GM21367 (cell line): ENCODE measurements at regions not wholly inside any gene's neighbourhood (a gene's known extent, or its start where the extent isn't known, plus 50 kb on each side); places are given as distances from the start of the nearest gene placed in this dataset.

Source experiments
- ATAC-seq: cut with Tn5 transposase; IDR thresholded peaks from one replicate; pipeline ENCODE4 v1.9.1; 2021; ENCODE audit not compliant: unreplicated experiment

- no peak for ATAC-seq
These were observed 241.7 kb upstream of the SUCLG2 start for GRCh38 chr3:67896130-67896529.

DNA sequence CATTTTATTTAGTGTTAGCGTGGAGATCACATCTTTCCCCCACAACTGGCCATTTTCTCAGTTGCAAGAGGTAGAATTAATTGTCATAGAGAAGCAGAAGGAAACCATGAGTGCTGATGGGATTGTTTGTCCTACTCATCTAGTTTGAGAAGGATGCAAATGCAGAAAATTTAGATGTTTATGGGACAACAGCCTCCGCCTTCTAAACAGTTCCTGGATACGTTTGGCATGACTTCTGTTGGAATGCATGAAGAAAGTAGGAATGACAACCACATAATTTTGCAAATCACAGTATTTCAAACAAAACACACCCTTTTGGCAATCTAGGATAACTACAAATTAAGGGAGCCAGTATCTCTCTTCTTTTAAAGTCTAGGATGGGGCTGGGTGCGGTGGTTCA is 240.1 kb upstream of the SUCLG2 start:
- ATAC-seq = no peak

DNA sequence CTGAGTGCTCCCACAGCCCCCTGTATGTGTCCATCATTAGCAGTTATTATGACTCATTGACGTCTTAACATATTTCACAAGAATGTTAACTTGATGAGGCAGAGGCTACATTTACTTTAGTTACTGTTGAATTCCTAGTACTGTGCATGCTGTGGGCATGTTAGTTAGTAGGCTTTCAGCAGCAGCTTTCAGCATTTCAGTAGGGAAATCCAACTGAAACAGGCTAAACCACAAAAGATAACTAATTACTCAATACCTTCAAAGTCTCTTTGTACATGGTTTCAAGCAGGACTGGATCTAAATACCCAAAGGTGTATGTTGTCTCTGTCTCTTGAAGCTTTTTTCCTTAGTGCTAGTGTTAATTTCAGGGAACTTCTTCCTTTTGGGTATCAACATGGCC is 229.9 kb upstream of the SUCLG2 start:
- ATAC-seq = no peak

DNA sequence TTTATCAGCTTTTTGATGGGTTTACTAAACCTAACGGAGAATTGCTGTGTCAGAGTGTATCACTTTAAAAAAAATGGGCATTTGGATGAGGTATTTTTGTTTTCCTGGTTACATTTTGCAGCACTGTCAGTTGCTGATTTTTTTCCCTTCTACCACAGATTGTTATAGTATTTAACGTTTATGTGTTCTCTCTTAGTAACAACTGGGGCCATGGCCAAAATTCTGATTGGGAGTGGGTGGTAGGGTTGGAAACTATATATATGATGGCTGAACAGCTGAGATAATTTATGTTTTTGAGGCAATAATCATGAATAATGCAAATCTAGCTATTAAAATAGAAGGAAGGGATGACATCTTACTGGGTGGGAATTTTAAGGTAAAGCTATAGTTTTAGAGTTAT is 229.4 kb upstream of the SUCLG2 start:
- ATAC-seq = no peak

DNA sequence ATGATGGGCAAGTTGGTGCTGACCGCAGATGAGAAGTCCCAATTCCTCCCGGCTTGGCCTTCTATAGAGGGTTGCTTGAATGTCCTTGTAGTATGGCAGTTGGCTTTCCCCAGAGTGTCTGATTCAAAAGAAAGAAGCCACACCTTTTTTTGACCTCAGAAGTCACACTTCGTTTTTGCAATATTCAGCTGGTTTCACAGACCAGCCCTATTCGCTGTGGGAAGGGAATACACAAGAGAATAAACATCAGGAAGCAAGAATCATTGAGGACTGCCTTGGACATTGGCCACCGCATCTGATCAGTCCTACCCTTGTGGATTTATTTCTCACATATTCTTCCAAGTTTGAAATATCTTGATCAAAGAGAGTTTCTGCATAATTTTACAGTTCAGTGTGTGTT is 228.6 kb upstream of the SUCLG2 start:
- ATAC-seq = no peak

GRCh38 chr3:67876261-67876660 is 221.8 kb upstream of the SUCLG2 start:
- no peak for ATAC-seq

- no peak for ATAC-seq
These were observed 221.4 kb upstream of the SUCLG2 start for GRCh38 chr3:67875858-67876257.

- no peak for ATAC-seq
These were observed 220.9 kb upstream of the SUCLG2 start for GRCh38 chr3:67875338-67875737.

- ATAC-seq = no peak
These were observed 216.1 kb upstream of the SUCLG2 start for GRCh38 chr3:67870477-67870876.

- ATAC-seq = no peak
These were observed 212.2 kb upstream of the SUCLG2 start for GRCh38 chr3:67866571-67866970.

- no peak for ATAC-seq
These were observed 210.3 kb upstream of the SUCLG2 start for GRCh38 chr3:67864587-67865183.

DNA sequence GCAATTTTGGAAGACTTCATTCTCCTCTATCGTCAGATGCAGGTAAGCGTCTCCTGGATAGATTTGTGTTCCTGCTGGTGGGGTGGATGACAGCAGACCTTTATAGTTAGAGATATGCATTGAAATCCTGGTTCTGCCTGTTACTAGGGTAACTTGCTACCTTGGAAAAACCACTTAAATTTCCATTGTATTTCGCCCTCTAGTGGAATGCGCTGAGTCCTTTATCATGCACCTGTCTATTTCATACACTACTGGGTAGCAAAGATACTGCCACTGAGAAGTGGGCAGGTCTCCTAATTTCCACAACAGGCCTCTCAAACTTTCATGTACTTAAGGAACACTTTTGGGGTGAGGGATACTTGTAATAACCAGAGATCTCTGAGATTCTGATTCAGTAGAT is 209.5 kb upstream of the SUCLG2 start:
- ATAC-seq = no peak

GRCh38 chr3:67860429-67860828 is 206.0 kb upstream of the SUCLG2 start:
- no peak for ATAC-seq

GRCh38 chr3:67858492-67858891 is 204.1 kb upstream of the SUCLG2 start:
- ATAC-seq = no peak

- no peak for ATAC-seq
These were observed 202.3 kb upstream of the SUCLG2 start for GRCh38 chr3:67856718-67857117.

DNA sequence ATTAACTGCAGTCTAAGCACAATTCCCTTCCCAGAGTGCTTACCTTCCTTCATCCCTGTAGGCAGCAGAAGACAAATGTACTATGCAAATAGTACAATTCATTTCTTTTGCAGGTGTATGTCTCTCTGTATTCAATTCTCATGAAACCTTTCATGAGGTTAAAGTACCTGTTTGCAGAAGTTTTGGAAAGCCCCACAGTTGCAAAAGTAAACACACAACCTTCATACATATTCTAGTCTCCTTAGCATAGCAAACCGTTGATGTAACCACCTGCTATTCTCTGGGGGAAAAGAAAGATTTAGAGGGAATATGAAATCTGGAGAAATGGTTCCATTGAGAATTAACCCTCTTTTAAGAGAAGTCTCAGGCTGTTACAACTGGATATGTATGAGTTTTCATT is 200.3 kb upstream of the SUCLG2 start:
- ATAC-seq = no peak

- ATAC-seq = no peak
These were observed 199.1 kb upstream of the SUCLG2 start for GRCh38 chr3:67853520-67853919.

DNA sequence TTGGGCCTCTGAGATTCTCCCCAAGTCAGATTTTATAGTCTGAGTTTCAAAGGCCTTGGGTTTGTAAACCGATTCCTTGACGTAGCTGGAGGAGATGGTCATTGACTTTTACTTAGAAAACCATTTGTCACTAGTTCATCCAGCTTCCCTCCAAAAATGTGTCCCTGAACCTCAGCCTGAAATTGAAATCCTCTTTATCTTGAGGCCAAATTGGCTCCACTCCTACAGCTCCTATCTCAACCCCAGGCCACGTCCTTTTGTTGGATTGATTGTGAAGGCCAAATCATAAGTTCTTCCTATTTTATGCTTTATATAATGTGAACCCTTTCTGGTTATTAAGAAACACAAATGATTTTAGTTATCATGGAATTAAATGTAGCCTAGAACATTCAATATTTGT is 193.9 kb upstream of the SUCLG2 start:
- ATAC-seq = no peak

DNA sequence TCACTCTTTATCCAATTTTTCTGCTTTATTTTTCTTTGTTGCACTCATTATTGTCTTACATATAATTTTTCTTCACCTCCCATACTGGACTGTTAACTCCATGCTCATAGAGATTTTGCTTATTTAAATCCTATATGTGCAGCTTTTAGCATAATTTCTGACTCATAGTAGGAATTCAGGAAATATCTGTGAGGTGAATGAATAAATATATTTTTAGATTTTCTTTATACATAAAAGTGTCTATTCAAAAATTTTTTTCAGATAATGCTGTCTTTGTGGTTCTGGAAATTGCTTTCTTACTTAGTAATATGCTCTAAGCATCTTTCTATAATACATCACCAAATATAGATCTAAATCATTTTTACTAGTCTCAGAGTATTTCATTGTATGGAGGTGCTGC is 191.8 kb upstream of the SUCLG2 start:
- ATAC-seq = no peak

GRCh38 chr3:67832817-67833216 is 178.4 kb upstream of the SUCLG2 start:
- no peak for ATAC-seq

DNA sequence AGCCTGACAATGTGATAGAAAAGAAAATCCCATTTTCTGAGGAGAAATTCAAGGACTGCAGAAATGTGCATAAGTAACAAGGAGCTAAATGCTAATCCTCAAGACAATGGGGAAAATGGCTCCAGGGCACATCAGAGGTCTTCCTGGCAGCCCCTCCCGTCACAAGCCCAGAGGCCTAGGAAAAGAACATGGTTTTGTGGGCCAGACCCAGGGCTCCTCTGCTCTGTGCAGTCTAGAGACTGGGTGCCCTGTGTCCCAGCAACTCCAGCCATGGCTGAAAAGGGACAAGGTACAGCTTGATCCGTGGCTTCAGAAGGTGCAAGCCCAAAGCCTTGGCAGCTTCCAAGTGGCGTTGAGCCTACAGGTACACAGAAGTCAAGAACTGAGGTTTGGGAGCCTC is 176.8 kb upstream of the SUCLG2 start:
- no peak for ATAC-seq

- ATAC-seq = no peak
These were observed 174.1 kb upstream of the SUCLG2 start for GRCh38 chr3:67828486-67829010.

DNA sequence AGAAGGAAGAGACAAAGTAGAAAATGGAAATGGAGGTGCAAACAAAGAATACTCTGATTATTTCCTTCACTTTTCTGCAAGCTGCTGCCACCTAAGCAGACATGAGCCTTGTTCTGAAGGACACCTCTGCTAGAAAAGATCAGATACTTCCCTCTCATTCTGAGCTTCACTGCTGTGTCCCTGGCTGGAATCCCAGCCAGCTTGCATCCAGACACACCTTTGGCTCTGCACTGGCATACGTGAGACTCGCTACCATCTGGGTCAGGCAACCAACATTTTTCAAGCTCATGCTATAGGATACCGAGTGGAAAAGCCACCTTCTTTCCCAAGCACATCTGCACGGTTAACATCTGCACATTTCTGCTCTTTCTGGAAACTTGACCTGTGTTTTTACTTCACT is 166.7 kb upstream of the SUCLG2 start:
- ATAC-seq = no peak
